GM19023 (cell line): ENCODE measurements at regions not wholly inside any gene's neighbourhood (a gene's known extent, or its start where the extent isn't known, plus 50 kb on each side); places are given as distances from the start of the nearest gene placed in this dataset.

Source experiments
- ATAC-seq: cut with Tn5 transposase; IDR thresholded peaks from one replicate; pipeline ENCODE4 v1.9.1; 2021; ENCODE audit warnings: mild to moderate bottlenecking, moderate library complexity; ENCODE audit not compliant: unreplicated experiment

- no peak for ATAC-seq
These were observed 1262.7 kb upstream of the MIR17HG start for GRCh38 chr13:90084684-90085290.

GRCh38 chr13:90089051-90089450 is 1258.4 kb upstream of the MIR17HG start:
- ATAC-seq = no peak

GRCh38 chr13:90091611-90092010 is 1255.9 kb upstream of the MIR17HG start:
- no peak for ATAC-seq

DNA sequence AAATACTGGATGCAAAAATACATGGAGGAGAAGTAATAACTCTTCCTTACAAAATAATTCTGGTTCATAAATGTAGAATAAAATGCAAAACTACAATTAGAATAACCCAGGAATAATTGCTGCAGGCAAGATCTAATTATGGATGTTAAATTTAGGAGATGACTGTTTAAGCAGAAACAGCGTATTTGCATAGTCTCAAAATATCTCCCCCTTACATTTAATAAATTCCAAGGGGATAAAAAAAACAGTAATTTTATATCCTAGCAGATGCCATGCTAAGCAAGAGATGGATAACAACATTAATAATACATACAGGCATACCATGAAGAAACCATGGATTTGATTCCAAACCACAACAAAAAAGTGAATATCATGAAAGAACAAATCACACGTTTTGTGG is 1253.1 kb upstream of the MIR17HG start:
- ATAC-seq = no peak

GRCh38 chr13:90098577-90098976 is 1248.9 kb upstream of the MIR17HG start:
- no peak for ATAC-seq

DNA sequence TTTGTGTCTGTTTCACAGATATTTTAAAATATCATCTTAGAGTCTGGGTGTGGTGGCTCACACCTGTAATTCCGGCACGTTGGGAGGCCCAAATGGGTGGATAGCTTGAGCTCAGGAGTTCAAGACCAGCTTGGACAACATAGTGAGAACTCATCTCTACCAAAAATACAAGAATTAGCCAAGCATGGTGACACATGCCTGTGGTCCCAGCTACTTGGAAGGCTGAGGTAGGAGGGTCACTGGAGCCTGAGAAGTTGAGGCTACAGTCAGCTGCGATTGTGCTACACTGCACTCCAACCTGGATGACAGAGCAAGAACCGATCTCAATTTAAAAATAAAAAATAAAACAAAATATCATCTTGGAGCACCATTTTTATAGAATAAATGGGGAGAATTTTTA is 1247.6 kb upstream of the MIR17HG start:
- ATAC-seq = no peak

DNA sequence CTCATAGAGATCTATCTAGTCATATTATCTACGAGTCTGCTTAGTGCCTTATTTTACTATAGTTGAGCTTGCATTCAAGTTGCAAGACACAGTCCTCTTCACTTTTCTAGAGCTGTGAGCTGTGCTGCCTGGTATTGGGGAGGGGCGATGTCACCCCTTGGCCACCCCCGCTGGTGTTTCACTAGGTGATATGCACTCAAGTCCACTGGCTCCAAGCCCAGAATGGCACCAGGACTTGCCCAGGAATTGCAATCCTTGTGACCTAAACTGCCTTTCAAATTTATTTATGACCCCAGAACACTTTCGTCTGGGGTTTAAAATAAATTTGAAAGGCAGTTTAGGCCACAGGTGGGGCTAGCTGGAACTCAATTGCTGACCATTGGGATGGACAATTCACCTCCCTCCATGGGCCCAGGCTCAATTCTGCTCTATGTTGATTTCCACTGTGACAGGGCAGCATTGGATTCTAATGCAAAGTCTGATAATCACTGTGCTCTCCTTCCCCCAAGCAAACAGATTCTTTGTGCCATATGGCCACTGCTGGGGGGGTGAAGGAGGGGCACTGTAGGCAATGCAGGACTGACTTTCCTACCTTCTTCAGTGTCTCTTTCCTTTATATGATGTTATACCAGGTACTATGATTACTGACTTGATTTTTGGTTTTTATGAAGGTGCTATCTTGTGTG is 1244.2 kb upstream of the MIR17HG start:
- no peak for ATAC-seq

GRCh38 chr13:90104764-90105163 is 1242.7 kb upstream of the MIR17HG start:
- no peak for ATAC-seq

- ATAC-seq = no peak
These were observed 1242.2 kb upstream of the MIR17HG start for GRCh38 chr13:90105276-90105675.

- no peak for ATAC-seq
These were observed 1241.5 kb upstream of the MIR17HG start for GRCh38 chr13:90105849-90106496.

- no peak for ATAC-seq
These were observed 1239.8 kb upstream of the MIR17HG start for GRCh38 chr13:90107661-90108060.

- no peak for ATAC-seq
These were observed 1238.9 kb upstream of the MIR17HG start for GRCh38 chr13:90108547-90108946.

DNA sequence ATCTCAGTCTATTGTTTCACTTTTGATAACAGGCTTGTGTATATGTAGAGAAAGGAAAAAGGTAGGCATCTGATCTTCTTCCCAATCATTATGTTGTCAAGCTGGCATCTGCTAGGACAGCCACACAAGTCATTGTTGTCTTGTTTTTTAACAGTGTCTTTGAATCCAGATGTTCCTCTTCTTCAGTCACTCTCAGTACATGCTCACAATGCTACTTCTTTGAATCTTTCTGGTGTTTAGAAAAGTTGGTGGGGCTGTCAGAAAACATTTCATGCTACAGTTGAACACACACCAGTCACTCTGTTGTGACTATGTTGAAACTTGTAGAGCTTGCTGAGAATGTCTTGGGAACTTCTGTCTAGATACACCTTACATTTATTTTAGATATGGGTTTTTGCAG is 1231.4 kb upstream of the MIR17HG start:
- ATAC-seq = no peak

- ATAC-seq = no peak
These were observed 1228.9 kb upstream of the MIR17HG start for GRCh38 chr13:90118467-90119071.

- ATAC-seq = no peak
These were observed 1227.5 kb upstream of the MIR17HG start for GRCh38 chr13:90120026-90120425.

- ATAC-seq = no peak
These were observed 1225.7 kb upstream of the MIR17HG start for GRCh38 chr13:90121784-90122183.

- ATAC-seq = no peak
These were observed 1225.0 kb upstream of the MIR17HG start for GRCh38 chr13:90122531-90122930.

DNA sequence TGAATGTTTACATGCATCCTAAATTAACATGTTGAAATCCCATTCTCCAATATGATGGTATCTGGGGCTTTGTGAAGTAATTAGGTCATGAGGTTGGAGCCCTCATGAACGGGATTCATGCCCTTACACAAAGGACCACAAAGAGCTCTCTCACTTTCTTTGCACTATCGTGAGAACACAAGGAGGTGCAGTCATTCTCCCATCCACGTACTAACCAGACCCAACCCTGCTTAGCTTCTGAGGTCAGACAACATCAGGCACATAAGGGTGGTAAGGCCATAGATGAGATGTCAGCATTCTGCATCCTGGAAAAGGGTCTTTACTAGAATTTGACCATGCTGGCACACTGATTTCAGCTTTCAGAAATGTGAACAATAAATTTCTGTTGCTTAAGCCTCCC is 1211.9 kb upstream of the MIR17HG start:
- no peak for ATAC-seq

DNA sequence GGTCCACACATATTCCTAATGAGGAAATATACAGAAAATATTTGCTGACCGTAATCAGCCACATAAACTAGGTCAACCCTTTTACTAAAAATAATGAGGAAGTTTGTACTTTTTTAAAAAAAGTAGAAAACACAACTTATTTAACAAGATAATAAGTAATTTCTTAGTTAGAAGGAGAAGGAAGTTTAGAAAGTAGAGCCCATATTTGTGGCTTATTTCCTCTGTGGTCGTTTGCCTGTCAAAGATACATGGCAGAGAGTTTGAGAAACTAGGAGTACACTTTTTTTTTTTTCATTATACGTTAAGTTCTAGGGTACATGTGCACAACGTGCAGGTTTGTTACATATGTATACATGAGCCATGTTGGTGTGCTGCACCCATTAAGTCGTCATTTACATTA is 1205.2 kb upstream of the MIR17HG start:
- ATAC-seq = no peak

DNA sequence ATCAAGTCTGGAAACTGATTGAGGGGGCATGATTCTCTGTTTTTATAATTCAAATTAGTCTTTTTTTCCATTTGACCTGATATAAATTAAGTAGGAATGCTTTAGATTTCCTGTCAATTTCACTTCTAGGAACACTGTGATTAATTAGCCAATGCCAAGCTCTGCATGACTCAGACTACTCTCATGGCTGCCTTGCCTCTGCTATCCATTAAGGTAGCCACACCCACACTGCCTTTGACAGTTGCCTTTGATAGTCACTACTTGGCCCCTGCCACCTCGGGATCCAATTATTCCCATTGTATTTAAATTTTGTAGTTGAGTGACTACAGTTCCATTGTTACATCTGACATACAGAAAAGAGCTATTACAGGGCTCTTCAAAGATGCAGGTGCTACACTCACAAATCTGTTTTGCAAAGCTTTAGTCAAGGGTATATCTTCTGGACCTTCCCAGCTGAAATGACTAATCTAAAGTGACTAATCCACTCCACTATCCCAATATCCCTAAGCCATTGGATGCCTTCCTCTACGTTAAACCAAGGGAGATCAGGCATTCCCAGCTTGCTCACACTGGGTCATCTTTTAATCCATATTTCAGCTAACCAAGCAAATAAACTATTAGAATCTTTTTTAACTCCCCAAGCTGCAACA is 1193.1 kb upstream of the MIR17HG start:
- ATAC-seq = no peak

- no peak for ATAC-seq
These were observed 1191.1 kb upstream of the MIR17HG start for GRCh38 chr13:90156390-90156789.
